Panc1 (cell line): ENCODE measurements at regions not wholly inside any gene's neighbourhood (a gene's known extent, or its start where the extent isn't known, plus 50 kb on each side); places are given as distances from the start of the nearest gene placed in this dataset.

Experiments
- POLR2AphosphoS5 ChIP-seq: IDR thresholded peaks from 2 replicates; pipeline ENCODE4 v1.6.1; 2012; ENCODE audit warnings: mild to moderate bottlenecking, low read depth, low read length, moderate library complexity
- SIN3A ChIP-seq: IDR thresholded peaks from 2 replicates; pipeline ENCODE4 v1.6.1; 2012; ENCODE audit warnings: low read depth, mild to moderate bottlenecking, low read length, moderate library complexity, borderline replicate concordance; ENCODE audit not compliant: insufficient read depth
- TCF7L2 ChIP-seq: IDR thresholded peaks from 2 replicates; pipeline ENCODE4 v1.6.1; 2011; ENCODE audit warnings: mild to moderate bottlenecking, low read depth, low read length, inconsistent platforms
- TF ChIP-seq, protein P1 (sequence below): fragments of 450-650 bp; IDR thresholded peaks from 2 replicates; pipeline ENCODE4 v1.5.1; 2017; ENCODE audit warnings: mild to moderate bottlenecking

DNA sequence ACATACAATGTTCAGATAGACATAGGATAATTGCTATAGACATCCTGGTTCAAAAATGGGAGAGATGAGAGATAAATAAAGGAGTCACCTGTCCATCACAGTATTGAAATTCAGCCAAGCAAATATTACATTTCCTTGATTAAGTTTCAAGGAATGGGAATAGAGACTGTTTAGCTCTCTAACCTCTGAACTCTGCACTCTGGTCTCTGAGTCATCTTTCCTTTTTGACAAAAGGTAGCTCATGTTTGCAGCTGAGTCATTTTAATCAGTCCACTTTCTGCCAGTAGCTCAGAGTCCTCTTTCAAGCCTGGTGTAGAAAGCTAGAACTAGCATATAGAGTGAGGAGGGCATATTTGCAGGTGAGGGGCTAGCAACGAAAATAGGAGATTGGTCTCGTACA lies 51.4 kb upstream of the GJA8 start:
- TF ChIP-seq, protein P1, sequence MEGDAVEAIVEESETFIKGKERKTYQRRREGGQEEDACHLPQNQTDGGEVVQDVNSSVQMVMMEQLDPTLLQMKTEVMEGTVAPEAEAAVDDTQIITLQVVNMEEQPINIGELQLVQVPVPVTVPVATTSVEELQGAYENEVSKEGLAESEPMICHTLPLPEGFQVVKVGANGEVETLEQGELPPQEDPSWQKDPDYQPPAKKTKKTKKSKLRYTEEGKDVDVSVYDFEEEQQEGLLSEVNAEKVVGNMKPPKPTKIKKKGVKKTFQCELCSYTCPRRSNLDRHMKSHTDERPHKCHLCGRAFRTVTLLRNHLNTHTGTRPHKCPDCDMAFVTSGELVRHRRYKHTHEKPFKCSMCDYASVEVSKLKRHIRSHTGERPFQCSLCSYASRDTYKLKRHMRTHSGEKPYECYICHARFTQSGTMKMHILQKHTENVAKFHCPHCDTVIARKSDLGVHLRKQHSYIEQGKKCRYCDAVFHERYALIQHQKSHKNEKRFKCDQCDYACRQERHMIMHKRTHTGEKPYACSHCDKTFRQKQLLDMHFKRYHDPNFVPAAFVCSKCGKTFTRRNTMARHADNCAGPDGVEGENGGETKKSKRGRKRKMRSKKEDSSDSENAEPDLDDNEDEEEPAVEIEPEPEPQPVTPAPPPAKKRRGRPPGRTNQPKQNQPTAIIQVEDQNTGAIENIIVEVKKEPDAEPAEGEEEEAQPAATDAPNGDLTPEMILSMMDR = no peak
- TF ChIP-seq TCF7L2 = no peak
- no peak for TF ChIP-seq POLR2AphosphoS5
- TF ChIP-seq SIN3A = no peak
